DMS 273 (cell line): ENCODE measurements at regions not wholly inside any gene's neighbourhood (a gene's known extent, or its start where the extent isn't known, plus 50 kb on each side); places are given as distances from the start of the nearest gene placed in this dataset.

ENCODE experiments used
- DNase-seq: peaks from one replicate; lab custom pipeline; 2025; ENCODE audit not compliant: unreplicated experiment; lab: John Stamatoyannopoulos, UW

GRCh38 chr3:459311-459670 is 262.7 kb downstream of the CHL1 start:
- peak; percentile 69 for DNase-seq

DNA sequence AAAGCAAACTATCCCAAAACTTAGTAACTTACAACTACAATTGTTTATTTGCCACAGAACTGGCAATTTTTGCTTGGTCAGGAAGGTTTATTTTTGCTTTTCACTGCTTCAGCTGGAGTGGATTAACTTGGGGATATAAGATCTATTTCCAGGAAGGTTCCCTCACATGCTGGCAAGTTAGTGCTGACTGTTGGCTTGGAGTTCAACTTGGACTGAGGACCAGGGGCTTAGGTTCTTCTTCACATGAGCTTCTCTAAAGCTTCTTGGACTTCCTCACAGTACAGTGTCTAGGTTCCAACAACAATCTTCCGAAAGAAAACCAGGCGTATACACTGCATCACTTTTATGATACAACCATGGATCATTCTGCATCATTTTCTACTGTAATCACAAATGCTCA is 264.4 kb downstream of the CHL1 start:
- DNase-seq = no peak

- peak; percentile 36 for DNase-seq
These were observed 266.3 kb downstream of the CHL1 start for GRCh38 chr3:462851-463250.

GRCh38 chr3:463252-464192 is 267.0 kb downstream of the CHL1 start:
- DNase-seq = peak; percentile 49

DNA sequence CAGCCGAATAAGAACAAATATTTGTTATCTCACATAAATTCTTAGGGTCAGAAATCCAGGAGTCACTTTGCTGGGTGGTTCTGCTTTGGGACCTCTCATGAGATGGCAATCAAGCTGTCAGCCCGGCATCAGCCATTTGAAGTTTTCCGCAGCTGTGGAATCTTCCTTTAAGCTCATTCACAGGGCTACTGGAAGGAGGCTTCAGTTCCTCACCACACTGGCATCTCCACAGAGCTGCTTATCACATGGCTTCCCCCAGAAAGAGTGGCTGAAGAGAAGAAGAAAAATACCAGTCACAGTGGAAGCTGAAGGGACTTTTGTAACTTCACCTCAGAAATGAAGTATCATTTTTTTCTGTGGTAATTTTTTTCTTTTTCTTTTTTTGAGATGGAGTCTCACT is 267.7 kb downstream of the CHL1 start:
- peak; percentile 26 for DNase-seq

DNA sequence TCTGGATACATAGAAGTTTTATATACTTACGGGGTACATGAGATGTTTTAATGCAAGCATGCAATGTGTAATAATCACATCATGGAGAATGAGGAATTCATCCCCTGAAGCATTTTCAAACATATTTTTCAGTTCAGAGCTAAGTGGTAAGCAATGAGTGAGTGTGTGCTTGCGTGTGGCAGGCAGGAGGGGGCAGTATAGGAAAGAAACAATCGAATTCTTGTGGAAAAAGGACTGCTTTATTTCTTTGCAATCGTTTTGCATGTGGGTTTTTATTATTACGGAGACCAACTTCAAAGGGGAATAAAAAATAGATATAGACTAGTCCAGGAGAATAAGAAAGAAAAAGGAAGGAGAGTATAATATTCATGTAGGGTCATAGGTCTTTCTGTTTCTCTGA is 271.6 kb downstream of the CHL1 start:
- peak; percentile 43 for DNase-seq

DNA sequence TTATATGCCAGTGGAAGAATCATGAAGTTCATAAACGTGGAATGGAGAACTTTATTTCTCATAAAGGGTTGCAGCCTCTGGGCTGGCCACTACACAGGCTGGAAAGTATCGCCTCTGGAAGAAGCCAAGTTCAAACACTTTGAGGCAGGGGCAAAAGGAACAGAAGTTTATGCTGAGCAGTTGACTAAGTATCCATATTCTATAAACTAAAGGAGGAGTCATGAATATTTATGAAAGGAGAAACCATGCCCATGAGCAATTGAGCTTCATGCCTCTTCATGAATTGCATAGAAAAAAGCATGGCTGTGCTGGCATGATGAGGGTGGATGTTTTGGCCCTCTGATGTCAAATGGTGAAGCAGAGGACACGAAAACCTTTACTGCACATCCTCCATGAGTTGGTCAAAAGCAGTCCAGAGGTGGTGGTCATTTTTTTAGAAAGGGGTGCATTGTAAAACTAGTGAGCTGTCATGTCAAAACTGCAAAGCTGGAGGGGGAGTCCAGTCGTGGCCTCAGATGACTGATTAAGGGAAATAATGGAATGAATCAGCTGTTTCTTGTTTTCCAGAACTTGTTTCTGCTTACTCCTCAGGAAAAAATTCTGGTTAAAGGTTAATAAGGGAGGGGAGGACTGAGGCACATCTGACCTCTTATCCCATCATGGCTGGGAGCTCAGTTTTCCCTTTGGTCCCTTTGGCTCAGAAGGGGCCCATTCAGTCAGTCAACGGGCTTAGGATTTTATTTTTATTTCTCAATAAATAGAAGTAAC is 276.7 kb downstream of the CHL1 start:
- DNase-seq = no peak

DNA sequence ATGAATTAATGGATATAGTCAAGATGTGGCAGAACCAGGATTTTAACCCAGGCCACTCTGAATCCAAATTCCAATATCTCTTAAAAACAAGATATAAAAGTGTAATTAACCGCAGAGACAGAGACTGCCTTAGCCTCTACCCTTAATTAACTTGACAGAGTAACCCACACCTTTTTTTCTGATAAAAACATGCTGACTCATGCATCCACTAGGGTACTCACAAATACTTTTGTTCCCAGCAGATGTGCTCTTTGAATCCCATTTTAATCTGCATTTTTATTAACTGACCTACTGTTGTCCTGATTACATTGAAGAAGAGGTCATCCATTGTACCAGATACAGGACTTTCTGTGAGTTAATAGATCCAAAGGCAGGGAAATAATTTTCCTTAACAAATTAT is 278.3 kb downstream of the CHL1 start:
- DNase-seq = peak; percentile 12

DNA sequence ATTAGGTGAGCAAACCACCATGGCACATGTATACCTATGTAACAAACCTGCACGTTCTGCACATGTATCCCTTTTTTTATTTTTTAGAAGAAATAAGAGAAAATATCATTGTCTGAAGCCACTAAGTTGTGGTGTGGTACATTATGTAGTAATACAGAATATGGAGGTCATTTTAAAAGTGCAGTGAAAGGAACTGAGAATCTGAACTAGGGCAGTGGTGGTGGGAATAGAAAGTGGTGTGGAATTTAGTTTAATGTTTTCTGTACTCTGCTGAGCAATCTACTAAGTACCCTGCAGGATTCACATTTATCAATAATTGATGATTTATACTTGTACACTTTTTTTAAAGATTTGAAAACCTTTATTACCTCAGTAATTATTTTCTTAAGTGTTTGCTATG is 283.5 kb downstream of the CHL1 start:
- no peak for DNase-seq

DNA sequence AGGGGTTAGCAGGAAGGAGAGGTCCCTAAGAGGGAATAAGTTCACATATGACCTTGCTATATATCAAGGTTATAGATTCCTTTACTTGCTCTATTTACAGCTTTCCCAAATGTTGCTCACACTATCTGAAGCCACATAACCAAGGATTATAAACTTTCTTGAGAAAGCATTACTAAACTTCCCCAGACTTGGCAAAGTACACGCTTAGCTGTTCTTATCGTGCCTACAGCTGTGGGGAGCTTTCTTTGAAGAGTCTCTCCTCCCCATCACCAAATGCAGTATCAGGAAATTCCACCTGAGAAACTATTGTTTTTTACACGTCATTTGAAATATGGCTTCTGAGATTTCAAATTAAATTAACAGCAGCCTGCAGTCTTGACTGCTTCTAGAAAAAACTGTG is 284.5 kb downstream of the CHL1 start:
- no peak for DNase-seq

DNA sequence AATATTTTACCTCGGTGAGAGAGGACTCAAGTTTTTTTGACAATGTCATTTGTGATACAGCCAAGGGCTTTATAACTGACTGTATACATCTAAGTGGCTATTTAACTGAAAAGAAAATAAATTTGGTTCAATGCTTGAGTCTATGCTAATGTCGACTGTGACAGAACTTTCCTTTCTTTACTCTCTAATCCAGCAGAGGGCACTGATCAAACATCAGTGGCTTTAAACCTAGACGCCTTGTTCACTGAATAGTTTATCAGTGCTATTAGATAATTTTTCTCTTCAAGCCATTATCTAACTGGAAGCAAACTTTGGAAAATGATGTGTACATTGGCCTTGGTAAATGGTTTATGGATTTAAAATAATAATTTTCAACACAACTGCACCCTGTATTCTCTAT is 285.1 kb downstream of the CHL1 start:
- peak; percentile 74 for DNase-seq

- DNase-seq = no peak
These were observed 285.9 kb downstream of the CHL1 start for GRCh38 chr3:482479-482878.

- DNase-seq = no peak
These were observed 287.8 kb downstream of the CHL1 start for GRCh38 chr3:484341-484740.

GRCh38 chr3:487614-488013 is 291.1 kb downstream of the CHL1 start:
- DNase-seq = no peak

GRCh38 chr3:492586-493316 is 296.2 kb downstream of the CHL1 start:
- DNase-seq = no peak

DNA sequence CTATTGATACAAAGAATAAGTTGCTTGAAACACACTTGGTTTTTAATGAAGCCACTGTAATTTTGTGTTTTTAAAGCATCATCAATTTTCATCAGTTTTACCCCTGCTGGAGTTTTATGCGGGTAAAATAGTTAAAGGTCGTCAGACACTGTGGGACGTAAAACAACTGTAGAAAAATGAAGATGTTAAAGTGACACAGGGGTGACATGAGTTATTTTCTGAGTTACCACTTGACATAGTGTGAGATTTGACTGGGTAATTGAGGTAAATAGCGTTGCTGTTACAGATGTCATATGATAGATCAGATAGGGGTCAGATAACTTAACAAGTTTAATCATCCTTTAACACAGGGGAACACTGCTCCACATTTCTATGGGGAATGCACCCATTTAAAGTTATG is 297.6 kb downstream of the CHL1 start:
- DNase-seq = no peak

DNA sequence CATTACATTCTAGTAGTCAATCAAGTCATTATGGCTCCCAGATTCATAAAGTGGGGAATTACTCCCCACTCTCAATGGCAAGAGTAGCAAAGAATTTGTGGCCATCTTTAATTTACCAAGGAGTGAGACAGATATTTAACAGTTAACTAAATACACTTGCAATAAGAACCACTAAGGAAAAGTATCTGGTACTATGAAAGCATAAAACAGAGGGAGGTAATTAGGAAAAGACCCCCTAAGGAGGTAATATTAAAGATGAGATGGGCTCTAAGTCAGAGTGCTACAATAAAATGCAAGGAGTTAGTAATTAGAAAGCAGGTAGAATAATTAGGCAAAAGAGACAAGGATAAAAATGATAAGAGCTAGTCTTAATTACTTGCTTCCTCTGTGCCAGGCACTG is 301.9 kb downstream of the CHL1 start:
- DNase-seq = no peak

DNA sequence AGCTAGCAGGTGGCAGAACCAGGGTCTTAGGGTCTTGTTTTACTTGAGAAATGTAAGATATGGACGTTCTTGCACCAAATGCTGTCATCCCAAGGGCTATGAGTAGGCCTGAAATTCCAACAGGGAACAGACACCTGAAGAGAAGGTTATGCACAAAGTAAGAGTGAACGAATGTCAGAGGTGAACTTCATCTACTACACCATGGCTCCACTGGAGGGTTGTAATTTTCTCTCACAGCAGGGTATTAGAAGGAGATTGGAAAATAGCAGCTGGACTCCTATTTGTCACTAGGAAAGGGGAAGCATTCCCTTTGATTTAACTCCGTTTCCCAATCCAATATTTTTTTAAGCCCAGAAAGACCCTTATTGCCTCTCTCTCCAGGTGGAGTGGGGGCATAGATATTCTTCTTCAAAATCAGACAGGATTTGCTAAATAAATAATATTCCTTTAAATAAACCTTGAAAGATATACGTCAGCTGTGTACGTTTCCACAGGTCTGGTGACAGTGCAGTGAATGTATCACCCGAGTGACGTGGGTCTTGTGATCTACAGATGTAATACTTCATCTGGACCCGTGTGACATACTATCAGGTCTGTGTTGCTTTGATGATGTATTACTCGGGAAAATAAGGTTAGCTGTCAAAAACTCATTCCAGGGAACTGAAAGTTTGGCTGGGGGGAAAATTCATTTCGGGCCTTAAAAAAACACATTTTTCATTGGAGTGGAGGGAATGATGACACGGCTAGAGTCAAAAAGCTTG is 302.6 kb downstream of the CHL1 start:
- no peak for DNase-seq

DNA sequence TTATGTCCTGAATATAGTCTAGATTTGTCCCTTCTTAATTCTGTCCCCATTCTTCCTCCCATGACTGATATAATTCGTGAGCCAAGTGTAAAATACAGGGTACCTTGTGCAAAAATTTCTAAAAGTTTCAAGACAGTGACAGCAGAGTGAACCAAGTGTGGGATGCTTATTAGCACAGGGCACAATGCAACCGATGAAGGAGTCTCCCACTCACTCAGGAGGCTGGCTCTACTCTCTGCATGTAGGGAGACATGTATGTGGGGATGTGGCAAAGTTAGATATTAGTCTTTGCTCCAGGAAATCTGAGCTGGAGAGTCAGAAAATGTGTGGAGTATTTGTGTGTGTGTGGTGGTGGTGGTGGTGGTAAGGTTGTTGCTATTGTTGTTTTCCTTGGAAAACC is 305.9 kb downstream of the CHL1 start:
- no peak for DNase-seq

GRCh38 chr3:513301-513700 is 316.7 kb downstream of the CHL1 start:
- no peak for DNase-seq

GRCh38 chr3:514192-514591 is 317.6 kb downstream of the CHL1 start:
- DNase-seq = no peak
